HG02870 (cell line): ENCODE measurements at regions not wholly inside any gene's neighbourhood (a gene's known extent, or its start where the extent isn't known, plus 50 kb on each side); places are given as distances from the start of the nearest gene placed in this dataset.

Source experiments
- ATAC-seq: cut with Tn5 transposase; IDR thresholded peaks from one replicate; pipeline ENCODE4 v1.9.1; 2021; ENCODE audit warnings: mild to moderate bottlenecking, moderate library complexity; ENCODE audit not compliant: unreplicated experiment

DNA sequence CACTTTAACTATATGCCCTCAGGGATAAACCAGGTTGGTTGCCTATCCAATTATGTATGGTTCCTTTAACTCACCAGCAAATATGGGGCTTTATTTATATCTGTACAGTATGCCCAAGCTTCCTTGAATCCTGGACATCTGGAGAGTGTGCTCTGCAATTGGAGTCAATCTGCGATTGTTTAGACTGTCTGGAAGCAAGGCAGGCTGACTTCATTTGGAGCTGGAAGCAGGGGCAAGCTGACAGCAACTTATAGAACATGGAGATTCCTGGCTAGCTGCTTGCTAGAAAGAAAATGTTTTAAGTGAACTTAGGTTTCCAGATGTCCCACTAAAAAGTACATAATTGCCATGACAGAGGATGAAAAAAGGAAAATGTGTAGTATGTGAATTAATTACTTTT is 63.7 kb upstream of the TPRG1 start:
- no peak for ATAC-seq

DNA sequence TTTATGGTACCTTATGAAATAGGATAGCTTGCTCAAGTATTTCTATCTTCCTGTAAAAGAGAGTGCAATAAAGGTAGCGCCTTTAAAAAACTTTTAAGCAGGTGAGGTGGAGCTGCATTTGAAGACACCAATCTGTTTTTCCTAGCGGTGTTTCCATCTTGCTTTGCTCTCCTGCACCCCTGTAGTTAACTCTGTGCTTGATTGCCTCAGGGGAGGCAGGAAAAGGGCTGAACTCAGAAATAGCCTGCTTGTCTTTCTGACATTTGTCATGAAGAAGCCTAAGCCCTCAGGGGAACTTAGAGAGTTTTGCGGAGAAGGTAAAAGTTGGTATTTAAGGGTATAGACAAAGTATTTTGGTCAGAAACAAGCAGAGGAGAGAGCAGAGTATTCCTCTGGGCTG is 63.0 kb upstream of the TPRG1 start:
- ATAC-seq: no peak

DNA sequence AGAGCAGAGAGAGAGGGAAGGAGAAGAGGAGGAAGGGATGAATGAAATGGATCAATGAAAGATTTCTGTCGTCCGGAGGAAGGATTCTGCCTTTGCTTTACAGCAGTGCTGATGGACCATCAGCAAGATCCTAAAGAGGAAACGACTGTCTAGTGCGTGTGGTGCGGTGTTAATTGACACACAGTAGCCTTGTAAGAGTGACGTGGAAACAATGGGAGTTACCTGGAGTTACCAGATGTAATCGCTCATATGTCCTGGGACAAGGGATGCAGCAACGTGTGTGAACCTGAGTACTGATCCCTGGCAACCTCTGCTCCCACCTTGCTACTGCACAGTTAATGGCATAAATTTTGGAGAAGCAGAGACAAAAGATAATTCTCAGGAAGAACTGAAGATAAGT is 62.6 kb upstream of the TPRG1 start:
- no peak for ATAC-seq

DNA sequence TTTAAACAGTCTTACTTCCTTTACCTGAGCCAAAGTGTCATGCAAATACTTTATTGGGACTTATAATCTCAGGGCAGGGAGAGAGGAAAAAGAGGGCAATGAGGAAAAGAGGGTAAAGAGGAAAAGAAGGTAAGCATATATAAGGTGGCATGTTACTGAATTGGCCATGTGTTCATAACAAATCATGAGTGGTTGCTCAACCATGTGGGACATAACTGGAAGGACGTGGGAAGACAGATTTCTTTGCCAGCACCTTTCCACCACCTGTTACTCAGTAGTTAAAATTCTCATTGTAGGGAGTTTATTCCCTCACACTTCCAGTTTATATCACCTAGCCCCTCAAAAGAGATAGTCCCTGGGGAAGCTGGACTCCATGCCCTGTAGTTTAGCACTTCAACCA is 54.7 kb upstream of the TPRG1 start:
- no peak for ATAC-seq

DNA sequence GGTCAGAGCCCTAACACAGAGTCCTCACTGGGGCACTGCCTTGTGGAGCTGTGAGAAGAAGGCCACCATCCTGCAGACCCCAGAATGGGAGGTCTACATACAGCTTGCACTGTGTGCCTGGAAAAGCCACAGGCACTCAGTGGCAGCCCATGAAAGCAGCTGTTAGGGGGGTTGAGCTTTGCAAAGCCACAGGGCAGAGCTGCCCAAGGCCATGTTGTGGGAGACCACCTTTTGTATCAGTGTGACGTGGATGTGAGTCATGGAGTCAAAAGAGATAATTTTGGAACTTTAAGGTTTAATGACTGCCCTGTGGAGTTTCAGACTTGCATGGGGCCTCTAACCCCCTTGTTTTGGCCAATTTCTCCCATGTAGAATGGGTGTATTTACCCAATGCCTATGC is 52.9 kb upstream of the TPRG1 start:
- ATAC-seq: no peak

DNA sequence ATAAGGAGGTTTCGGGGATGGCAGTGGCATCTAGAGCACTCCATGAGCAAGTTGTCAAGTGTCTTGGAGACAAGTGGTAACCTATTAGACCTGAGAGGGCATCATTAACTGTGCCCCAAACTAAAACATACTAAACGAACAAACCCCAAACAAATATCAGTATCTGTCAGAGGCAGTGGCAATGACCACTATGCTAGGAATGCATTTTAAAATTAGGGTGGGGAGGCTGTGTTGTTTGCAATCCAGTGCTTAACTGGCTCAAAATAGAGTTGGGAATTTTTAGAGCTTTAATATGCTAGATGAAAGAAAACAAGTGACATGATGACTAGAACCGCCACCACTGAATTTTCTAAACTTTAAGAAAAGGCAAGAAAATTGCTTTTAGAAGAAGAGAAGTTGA is 51.8 kb upstream of the TPRG1 start:
- ATAC-seq: no peak

DNA sequence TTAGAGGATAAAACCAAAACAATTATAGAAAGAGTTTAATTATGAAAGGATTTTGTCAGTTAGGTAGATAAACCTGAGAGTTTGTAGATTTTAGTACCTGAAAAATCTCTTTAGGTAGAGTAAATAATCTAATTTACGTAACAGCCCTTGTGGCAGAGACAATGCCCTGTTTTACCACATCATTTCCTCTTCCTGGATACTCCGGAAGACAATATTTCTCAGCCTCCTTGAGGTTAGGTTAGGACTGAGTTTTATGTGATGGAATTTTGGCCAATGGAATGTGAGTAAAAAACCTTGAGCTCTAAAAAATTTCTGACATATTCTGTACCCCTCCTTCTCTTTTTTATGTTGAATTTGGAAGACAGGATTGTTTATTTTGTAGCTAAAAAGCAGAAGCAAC is 50.7 kb upstream of the TPRG1 start:
- no peak for ATAC-seq
